Lung (tissue), 11 donors: ENCODE measurements at regions not wholly inside any gene's neighbourhood (a gene's known extent, or its start where the extent isn't known, plus 50 kb on each side); places are given as distances from the start of the nearest gene placed in this dataset.

Experiments
- ATAC-seq: fragments of 200-7000 bp; cut with Tn5 transposase; one replicate; pipeline ENCODE4 v1.9.1; 2020; ENCODE audit warnings: moderate number of reproducible peaks; ENCODE audit not compliant: insufficient read depth, low FRiP score
- DNase-seq, 3 donors: peaks; one replicate each; pipeline ENCODE4 v3.0.0-alpha.2; 2013 to 2017
- H3K27ac ChIP-seq, 2 donors: one replicate each; pipeline ENCODE4 v1.5.1; 2013; ENCODE audit warnings: mild to moderate bottlenecking in 2 of 2, moderate library complexity in 2 of 2, control low read depth in 1 of 2, inconsistent platforms in 1 of 2, low read depth in 1 of 2, low read length in 1 of 2
- H3K27me3 ChIP-seq, 3 donors: one replicate each; pipeline ENCODE4 v1.5.1; 2013; ENCODE audit warnings: low read length in 2 of 3; ENCODE audit not compliant: control insufficient read depth in 3 of 3, insufficient read depth in 3 of 3
- H3K36me3 ChIP-seq, 4 donors: one replicate each; pipeline ENCODE4 v1.5.1; 2013; ENCODE audit warnings: low read length in 4 of 4, mild to moderate bottlenecking in 1 of 4, moderate library complexity in 1 of 4; ENCODE audit not compliant: control insufficient read depth in 4 of 4, insufficient read depth in 4 of 4
- H3K4me1 ChIP-seq, 5 donors: one replicate each; pipeline ENCODE4 v1.5.1; 2013; ENCODE audit warnings: low read length in 5 of 5, mild to moderate bottlenecking in 2 of 5, moderate library complexity in 1 of 5; ENCODE audit not compliant: control insufficient read depth in 5 of 5, insufficient read depth in 5 of 5
- H3K4me3 ChIP-seq: one replicate; pipeline ENCODE4 v1.5.1; 2013; ENCODE audit warnings: mild to moderate bottlenecking, control low read depth, moderate library complexity
- H3K9ac ChIP-seq, 2 donors: one replicate each; pipeline ENCODE4 v1.5.1; 2013; ENCODE audit warnings: low read length in 2 of 2, control low read depth in 1 of 2; ENCODE audit not compliant: insufficient read depth in 1 of 2
- H3K9me3 ChIP-seq, 4 donors: one replicate each; pipeline ENCODE4 v1.5.1; 2013; ENCODE audit warnings: low read length in 3 of 4, mild to moderate bottlenecking in 1 of 4, moderate library complexity in 1 of 4; ENCODE audit not compliant: control insufficient read depth in 4 of 4, insufficient read depth in 3 of 4
- CTCF ChIP-seq: IDR thresholded peaks from 2 replicates; pipeline ENCODE4 v1.5.1; 2012; ENCODE audit warnings: mild to moderate bottlenecking; ENCODE audit errors: control extremely low read depth, extremely low read depth
- WGBS, 2 donors: extraction: QIAGEN DNeasy Blood & Tissue Kit; methylation state at CpG; one replicate each; pipeline ENCODE4 v1.1.7; 2013; 5-methylcytosine and 5-hydroxymethylcytosine counted together
- donor health status: control.
- donor health status: control.
- donor health status: Bipolar disorder and iron deficiency.
- donor health status: healthy.
- donor health status: DM: yes; HTN: yes; CAD: no.

DNA sequence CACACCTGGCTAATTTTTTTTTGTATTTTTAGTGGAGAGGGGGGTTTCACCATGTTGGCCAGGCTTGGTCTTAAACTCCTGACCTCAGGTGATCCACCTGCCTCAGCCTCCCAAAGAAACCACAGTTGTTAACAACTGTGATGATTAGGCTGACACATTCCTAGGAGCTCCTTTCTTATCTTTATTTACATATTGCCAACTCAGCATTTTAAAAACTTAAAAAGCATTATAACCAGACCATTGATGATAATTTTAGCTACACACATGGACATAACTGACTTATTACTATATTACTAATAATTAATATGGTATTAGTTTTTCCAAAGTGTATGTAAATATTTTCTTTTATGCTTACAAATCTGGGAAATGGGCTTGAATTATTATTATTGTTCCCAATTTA is 82.9 kb upstream of the FAT3 start:
- Histone ChIP-seq H3K4me1 (peaks cover 0 to 27% (median 7%) of the 10 kb centered on the region in 5 donors), H3K36me3 (no peaks in the 10 kb centered on the region), H3K9me3 (peaks cover 0 to 2% (median 0%) of the 10 kb centered on the region in 4 donors), H3K9ac (no peak overlapping the region), H3K4me3 (no peak overlapping the region), H3K27ac (no peak overlapping the region), H3K27me3 (no peaks in the 10 kb centered on the region)
- TF ChIP-seq CTCF = no peak
- DNase-seq (no peak), ATAC-seq (no peak)

DNA sequence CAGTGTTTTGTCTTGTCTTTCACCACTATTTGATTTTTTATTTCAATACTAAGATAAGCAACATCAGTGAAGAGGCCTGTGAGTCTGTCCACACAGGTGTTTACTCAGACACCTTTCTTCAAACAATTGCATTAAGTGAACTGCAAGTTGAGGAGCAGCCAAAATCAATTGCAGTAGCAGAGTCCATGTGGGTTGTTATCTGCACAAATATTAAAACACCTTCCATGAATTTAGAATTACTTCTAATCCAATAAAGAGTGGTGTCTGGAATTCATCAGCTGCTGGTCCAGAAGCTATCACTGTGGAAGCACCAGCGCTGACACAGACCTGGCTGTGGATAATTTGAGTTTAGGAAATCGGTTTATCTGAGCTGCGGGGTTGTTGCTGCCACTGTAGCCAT is 83.5 kb upstream of the FAT3 start:
- H3K36me3 ChIP-seq = no peaks in the 10 kb centered on the region
- ATAC-seq = no peak
- H3K4me3 ChIP-seq = no peak overlapping the region
- no peaks in the 10 kb centered on the region for H3K27me3 ChIP-seq
- peaks cover 0 to 2% (median under 1%) of the 10 kb centered on the region in 4 donors for H3K9me3 ChIP-seq
- H3K27ac ChIP-seq = no peak overlapping the region
- DNase-seq = no peak
- H3K4me1 ChIP-seq = peaks cover 0 to 31% (median 8%) of the 10 kb centered on the region in 5 donors
- WGBS, 2 donors = 84 to 94% methylated on average over 3 of the region's 3 CpGs
- H3K9ac ChIP-seq = no peak overlapping the region
- TF ChIP-seq CTCF = no peak

- 72 to 78% methylated on average over 2 of the region's 2 CpGs for WGBS, 2 donors
- Histone ChIP-seq H3K9ac (no peak overlapping the region), H3K27me3 (no peaks in the 10 kb centered on the region), H3K9me3 (peaks cover 0 to 2% (median 0%) of the 10 kb centered on the region in 4 donors), H3K4me1 (peaks cover 0 to 31% (median 8%) of the 10 kb centered on the region in 5 donors), H3K4me3 (no peak overlapping the region), H3K27ac (no peak overlapping the region), H3K36me3 (no peaks in the 10 kb centered on the region)
- DNase-seq = no peak
- no peak for TF ChIP-seq CTCF
- ATAC-seq = no peak
Measured at GRCh38 chr11:92140021-92140420, 84.6 kb upstream of the FAT3 start.

GRCh38 chr11:92138296-92138695 is 86.3 kb upstream of the FAT3 start:
- Histone ChIP-seq H3K9me3 (peaks cover 0 to 2% (median 0%) of the 10 kb centered on the region in 4 donors), H3K4me1 (peaks cover 0 to 31% (median 8%) of the 10 kb centered on the region in 5 donors), H3K4me3 (no peak overlapping the region), H3K36me3 (no peaks in the 10 kb centered on the region), H3K27ac (no peak overlapping the region), H3K9ac (no peak overlapping the region), H3K27me3 (no peaks in the 10 kb centered on the region)
- DNase-seq = peak; percentile 74 to 98 (median 95)
- TF ChIP-seq CTCF = no peak
- no peak for ATAC-seq
